HEK293T (cell line): ENCODE measurements at regions not wholly inside any gene's neighbourhood (a gene's known extent, or its start where the extent isn't known, plus 50 kb on each side); places are given as distances from the start of the nearest gene placed in this dataset.

Experiments
- ARNT ChIP-seq: fragments of 450-650 bp; IDR thresholded peaks from 2 replicates; pipeline ENCODE4 v1.6.1; 2017; ENCODE audit warnings: mild to moderate bottlenecking
- BHLHE40 ChIP-seq: fragments of 450-650 bp; IDR thresholded peaks from 2 replicates; pipeline ENCODE4 v1.6.1; 2016; ENCODE audit warnings: mild to moderate bottlenecking, moderate library complexity, borderline replicate concordance
- SP1 ChIP-seq: fragments of 450-650 bp; IDR thresholded peaks from 2 replicates; pipeline ENCODE4 v1.6.1; 2017

DNA sequence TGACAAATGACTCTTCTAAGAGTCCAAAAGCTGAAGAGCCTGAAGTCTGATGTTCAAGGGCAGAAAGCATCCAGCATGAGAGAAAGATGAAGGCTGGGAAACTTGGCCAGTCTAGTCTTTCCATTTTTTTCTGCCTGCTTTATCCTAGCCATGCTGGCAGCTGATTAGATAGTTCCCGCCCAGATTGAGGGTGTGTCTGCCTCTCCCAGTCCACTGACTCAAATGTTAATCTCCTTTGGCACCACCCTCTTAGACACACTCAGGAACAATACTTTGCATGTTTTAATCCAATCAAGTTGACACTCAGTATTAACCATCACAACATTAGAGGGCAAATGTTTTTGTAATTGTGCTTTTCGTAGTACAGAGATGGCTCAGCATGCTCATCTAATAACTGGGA, 267.5 kb upstream of the KLHL1 start:
- TF ChIP-seq ARNT: no peak
- no peak for TF ChIP-seq SP1
- TF ChIP-seq BHLHE40: no peak
